H1 (cell line): ENCODE measurements at regions not wholly inside any gene's neighbourhood (a gene's known extent, or its start where the extent isn't known, plus 50 kb on each side); places are given as distances from the start of the nearest gene placed in this dataset.

ENCODE experiments used
- CREB1 ChIP-seq: IDR thresholded peaks from 2 replicates; pipeline ENCODE4 v1.6.1; 2012; ENCODE audit warnings: inconsistent platforms
- CTBP2 ChIP-seq: IDR thresholded peaks from 2 replicates; pipeline ENCODE4 v1.7.0; 2011; ENCODE audit warnings: borderline replicate concordance, mild to moderate bottlenecking, moderate library complexity, mixed read lengths, low read length; ENCODE audit not compliant: insufficient read depth, insufficient read length
- EGR1 ChIP-seq: IDR thresholded peaks from 2 replicates; pipeline ENCODE4 v1.6.1; 2011; ENCODE audit warnings: low read depth, low read length, borderline replicate concordance
- SAP30 ChIP-seq: fragments of 300-600 bp; sonication (generic); IDR thresholded peaks from 2 replicates; pipeline ENCODE4 v1.7.1; 2012; ENCODE audit warnings: low read length, moderate library complexity, mild to moderate bottlenecking, inconsistent platforms; ENCODE audit not compliant: insufficient read depth, insufficient replicate concordance
- TF ChIP-seq, protein P1 (sequence below): IDR thresholded peaks from 2 replicates; pipeline ENCODE4 v1.6.1; 2012; ENCODE audit warnings: low read length, inconsistent platforms

DNA sequence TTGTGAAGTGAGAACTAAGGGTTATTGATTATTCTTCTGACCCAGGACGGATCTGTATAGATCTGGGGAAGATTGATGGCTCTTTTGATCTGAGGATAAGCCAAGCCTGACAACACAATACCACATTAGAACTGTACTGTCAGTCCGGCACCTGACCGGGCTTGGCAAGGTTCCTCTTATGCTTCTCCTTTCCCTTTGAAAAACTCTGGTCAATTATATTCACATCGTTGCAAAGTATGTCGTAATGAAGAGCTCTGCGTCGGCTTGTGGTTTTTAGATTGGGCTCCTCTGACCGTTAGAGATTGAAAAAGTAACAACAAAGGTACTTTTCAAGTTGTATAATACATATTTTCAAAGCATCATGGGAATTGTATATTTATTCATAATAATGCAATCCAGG lies 389.8 kb downstream of the NR2F2 start (continued):
- TF ChIP-seq, protein P1, sequence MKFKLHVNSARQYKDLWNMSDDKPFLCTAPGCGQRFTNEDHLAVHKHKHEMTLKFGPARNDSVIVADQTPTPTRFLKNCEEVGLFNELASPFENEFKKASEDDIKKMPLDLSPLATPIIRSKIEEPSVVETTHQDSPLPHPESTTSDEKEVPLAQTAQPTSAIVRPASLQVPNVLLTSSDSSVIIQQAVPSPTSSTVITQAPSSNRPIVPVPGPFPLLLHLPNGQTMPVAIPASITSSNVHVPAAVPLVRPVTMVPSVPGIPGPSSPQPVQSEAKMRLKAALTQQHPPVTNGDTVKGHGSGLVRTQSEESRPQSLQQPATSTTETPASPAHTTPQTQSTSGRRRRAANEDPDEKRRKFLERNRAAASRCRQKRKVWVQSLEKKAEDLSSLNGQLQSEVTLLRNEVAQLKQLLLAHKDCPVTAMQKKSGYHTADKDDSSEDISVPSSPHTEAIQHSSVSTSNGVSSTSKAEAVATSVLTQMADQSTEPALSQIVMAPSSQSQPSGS = no peak
- TF ChIP-seq SAP30 = no peak
- no peak for TF ChIP-seq CREB1
- TF ChIP-seq EGR1 = no peak
- no peak for TF ChIP-seq CTBP2
